22Rv1 (cell line): ENCODE measurements at regions not wholly inside any gene's neighbourhood (a gene's known extent, or its start where the extent isn't known, plus 50 kb on each side); places are given as distances from the start of the nearest gene placed in this dataset.

Source experiments
- ZFX ChIP-seq: fragments of 450-650 bp; IDR thresholded peaks from 2 replicates; pipeline ENCODE4 v1.6.1; 2017; ENCODE audit warnings: antibody characterized with exemption, borderline replicate concordance
- TF ChIP-seq, protein P1 (sequence below): fragments of 450-650 bp; IDR thresholded peaks from 2 replicates; pipeline ENCODE4 v1.5.1; 2017; ENCODE audit warnings: mild to moderate bottlenecking

DNA sequence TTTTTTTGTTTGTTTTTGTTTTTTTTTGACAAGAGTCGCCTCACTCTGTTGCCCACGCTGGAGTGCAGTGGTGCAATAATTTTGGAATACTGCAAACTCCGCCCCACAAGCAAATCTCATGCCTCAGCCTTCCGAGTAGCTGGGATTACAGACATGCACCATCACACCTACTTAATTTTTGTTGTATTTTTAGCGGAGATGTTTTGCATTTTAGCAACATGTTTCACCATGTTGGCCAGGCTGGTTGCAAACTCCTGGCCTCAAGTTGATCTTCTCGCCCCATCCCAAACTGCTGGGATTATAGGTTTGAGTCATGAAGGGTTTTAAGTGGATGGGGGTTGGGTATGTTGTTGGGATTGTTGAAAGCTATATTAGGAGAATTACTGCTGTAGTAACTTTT, 270.9 kb upstream of the LCORL start:
- TF ChIP-seq, protein P1, sequence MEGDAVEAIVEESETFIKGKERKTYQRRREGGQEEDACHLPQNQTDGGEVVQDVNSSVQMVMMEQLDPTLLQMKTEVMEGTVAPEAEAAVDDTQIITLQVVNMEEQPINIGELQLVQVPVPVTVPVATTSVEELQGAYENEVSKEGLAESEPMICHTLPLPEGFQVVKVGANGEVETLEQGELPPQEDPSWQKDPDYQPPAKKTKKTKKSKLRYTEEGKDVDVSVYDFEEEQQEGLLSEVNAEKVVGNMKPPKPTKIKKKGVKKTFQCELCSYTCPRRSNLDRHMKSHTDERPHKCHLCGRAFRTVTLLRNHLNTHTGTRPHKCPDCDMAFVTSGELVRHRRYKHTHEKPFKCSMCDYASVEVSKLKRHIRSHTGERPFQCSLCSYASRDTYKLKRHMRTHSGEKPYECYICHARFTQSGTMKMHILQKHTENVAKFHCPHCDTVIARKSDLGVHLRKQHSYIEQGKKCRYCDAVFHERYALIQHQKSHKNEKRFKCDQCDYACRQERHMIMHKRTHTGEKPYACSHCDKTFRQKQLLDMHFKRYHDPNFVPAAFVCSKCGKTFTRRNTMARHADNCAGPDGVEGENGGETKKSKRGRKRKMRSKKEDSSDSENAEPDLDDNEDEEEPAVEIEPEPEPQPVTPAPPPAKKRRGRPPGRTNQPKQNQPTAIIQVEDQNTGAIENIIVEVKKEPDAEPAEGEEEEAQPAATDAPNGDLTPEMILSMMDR, result no peak
- no peak for TF ChIP-seq ZFX
